Fibroblast of pulmonary artery (primary cell): ENCODE measurements at regions not wholly inside any gene's neighbourhood (a gene's known extent, or its start where the extent isn't known, plus 50 kb on each side); places are given as distances from the start of the nearest gene placed in this dataset.
"Not testable (repeated sequence)": the region's sequence is repeated elsewhere in the genome, so short reads cannot be mapped to it uniquely, and the experiment has no call there.

Experiments used
- DNase-seq: peaks from one replicate; pipeline ENCODE4 v3.0.0-alpha.2; 2010; ENCODE audit warnings: low read depth
- H3K4me3 ChIP-seq: replicated peaks from 2 replicates; pipeline ENCODE4 v1.5.1; 2011; ENCODE audit warnings: low read depth, mild to moderate bottlenecking, control low read depth, low read length, moderate library complexity
- TF ChIP-seq, protein P1 (sequence below): IDR thresholded peaks from 2 replicates; pipeline ENCODE4 v1.5.1; 2011; ENCODE audit warnings: mild to moderate bottlenecking, control low read depth, low read length, inconsistent platforms; ENCODE audit errors: missing control alignments

DNA sequence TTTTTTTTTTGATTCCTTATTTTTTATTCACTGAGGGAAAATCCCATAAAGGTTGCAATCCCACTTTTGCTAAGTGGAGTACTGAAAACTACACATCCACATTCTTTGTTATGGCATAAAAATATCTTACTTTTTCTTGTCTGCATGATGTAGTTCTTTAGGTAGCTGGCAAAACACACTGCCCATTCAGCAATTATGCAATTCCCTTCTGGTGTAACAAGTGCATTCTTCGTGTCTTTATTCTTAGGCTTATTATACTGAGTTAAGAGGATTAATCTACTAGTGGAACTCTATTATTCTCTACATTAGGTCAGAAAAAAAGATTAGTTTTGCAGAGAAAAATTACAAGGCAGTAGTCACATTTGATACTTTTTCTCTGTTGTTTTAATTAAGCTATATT lies 403.8 kb upstream of the GBE1 start:
- TF ChIP-seq, protein P1, sequence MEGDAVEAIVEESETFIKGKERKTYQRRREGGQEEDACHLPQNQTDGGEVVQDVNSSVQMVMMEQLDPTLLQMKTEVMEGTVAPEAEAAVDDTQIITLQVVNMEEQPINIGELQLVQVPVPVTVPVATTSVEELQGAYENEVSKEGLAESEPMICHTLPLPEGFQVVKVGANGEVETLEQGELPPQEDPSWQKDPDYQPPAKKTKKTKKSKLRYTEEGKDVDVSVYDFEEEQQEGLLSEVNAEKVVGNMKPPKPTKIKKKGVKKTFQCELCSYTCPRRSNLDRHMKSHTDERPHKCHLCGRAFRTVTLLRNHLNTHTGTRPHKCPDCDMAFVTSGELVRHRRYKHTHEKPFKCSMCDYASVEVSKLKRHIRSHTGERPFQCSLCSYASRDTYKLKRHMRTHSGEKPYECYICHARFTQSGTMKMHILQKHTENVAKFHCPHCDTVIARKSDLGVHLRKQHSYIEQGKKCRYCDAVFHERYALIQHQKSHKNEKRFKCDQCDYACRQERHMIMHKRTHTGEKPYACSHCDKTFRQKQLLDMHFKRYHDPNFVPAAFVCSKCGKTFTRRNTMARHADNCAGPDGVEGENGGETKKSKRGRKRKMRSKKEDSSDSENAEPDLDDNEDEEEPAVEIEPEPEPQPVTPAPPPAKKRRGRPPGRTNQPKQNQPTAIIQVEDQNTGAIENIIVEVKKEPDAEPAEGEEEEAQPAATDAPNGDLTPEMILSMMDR: no peak
- H3K4me3 ChIP-seq: no peak overlapping the region
- DNase-seq: no peak

DNA sequence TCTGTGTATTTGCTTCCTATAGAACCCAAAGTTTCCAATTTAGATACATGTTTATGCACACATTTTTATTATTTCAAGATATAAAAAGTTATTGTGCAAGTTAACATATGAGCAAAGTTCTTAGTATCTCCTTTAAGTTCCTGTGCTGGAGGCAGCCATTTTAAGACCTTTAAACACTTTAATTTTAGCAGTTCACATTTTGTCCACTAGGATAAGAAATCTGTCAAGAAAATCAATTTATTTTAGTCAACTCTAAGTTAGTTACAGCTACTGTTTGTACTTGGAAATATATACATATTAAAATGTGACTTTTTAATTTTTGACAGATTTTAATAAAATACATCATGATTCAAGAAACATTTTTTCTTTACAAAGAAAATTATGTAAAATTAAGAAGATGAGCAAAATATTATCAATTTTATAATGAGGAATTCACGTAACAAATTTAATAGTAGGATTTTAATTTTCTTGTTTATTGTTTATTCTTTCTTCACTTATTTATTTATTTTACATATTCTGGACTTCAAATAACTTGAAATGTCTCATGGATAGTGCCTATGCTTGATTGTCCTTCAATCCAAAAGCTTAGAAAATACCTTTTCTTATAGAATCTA lies 402.6 kb upstream of the GBE1 start:
- DNase-seq: peak; percentile 38

GRCh38 chr3:82157952-82158351 lies 396.5 kb upstream of the GBE1 start:
- peak; percentile 56 for DNase-seq
- no peak overlapping the region for H3K4me3 ChIP-seq
- TF ChIP-seq, protein P1: no peak

More for the DNA sequence above, 402.6 kb upstream of the GBE1 start:
- TF ChIP-seq, protein P1: peak; percentile 25
- no peak overlapping the region for H3K4me3 ChIP-seq

GRCh38 chr3:82153892-82154291 lies 392.4 kb upstream of the GBE1 start:
- H3K4me3 ChIP-seq, DNase-seq: not testable (repeated sequence)

DNA sequence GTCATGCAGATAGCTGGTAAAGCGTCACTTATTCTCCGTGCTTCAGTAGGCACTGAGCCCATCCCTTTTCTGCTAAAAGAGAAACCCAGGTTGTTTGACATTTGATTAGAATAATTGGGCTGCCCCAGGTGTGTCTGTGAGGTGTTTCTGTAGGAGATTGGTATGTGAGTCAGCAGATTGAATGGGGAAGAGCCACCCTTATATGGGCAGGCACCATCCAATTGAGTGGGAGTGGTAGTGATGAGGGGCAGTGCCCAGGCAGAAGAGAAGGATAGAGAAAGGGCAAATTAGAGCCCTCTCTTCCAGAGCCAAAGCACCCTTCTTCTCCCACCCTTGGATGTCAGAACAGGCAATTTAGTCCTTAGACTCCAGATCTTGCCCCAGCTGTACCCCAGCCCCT lies 384.3 kb upstream of the GBE1 start:
- TF ChIP-seq, protein P1: no peak

GRCh38 chr3:82144811-82145210 lies 383.4 kb upstream of the GBE1 start:
- TF ChIP-seq, protein P1: no peak
- no peak overlapping the region for H3K4me3 ChIP-seq
- no peak for DNase-seq

More for the DNA sequence above, 384.3 kb upstream of the GBE1 start:
- H3K4me3 ChIP-seq: no peak overlapping the region
- no peak for DNase-seq

DNA sequence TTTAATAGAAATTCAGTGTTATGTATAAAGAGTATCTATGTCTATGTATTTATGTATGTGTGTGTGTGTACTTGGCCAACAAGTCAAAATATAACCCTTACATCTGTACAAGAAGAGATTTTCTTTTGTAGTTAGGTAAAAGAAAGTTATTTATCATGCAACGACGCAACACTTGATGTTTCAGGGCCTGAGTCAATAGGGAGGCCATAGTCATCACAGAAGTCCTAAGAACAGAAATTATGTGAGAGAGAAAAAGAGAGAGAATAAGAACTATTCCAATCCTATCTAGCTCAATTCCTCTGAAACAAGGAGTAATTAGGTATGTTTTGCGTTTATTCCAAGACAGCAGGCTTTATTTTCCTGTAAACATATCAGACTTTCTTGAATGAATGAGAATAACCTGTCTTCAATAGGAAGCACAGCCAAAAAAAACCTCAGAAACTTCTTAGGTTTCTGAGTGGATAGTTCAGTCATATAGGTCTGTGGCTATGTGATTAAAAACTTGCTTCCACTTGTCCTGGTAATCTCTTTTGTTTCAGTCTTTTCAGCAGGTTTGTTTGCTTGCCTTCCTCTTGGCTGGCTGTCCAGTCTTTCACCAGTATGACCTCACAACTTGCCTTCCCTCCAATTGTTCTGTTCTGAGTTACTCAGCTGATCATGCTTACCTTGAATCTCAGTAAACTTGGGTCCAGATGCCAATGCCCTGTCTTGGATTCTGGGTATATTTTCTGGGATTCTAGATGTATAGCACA lies 382.4 kb upstream of the GBE1 start:
- TF ChIP-seq, protein P1: no peak
- peak; percentile 3 for DNase-seq
- no peak overlapping the region for H3K4me3 ChIP-seq
